KMS-11 (cell line): ENCODE measurements at regions not wholly inside any gene's neighbourhood (a gene's known extent, or its start where the extent isn't known, plus 50 kb on each side); places are given as distances from the start of the nearest gene placed in this dataset.

Experiments used
- H2AFZ ChIP-seq: fragments of 200-600 bp; sonication (generic); 2 replicates; pipeline ENCODE4 v1.6.1; 2016; ENCODE audit warnings: antibody characterized with exemption, mixed run types, low read depth
- H3K27ac ChIP-seq: fragments of 200-600 bp; sonication (generic); 2 replicates; pipeline ENCODE4 v1.6.1; 2016; ENCODE audit warnings: mild to moderate bottlenecking, mixed run types
- H3K27me3 ChIP-seq: fragments of 200-600 bp; sonication (generic); 2 replicates; pipeline ENCODE4 v1.6.1; 2017; ENCODE audit warnings: mild to moderate bottlenecking, low read depth, mixed run types, moderate library complexity; ENCODE audit not compliant: insufficient read depth
- H3K36me3 ChIP-seq: fragments of 200-600 bp; sonication (generic); 2 replicates; pipeline ENCODE4 v1.6.1; 2017; ENCODE audit warnings: mild to moderate bottlenecking, mixed run types; ENCODE audit not compliant: insufficient read depth
- H3K4me1 ChIP-seq: fragments of 200-600 bp; sonication (generic); 2 replicates; pipeline ENCODE4 v1.6.1; 2016; ENCODE audit warnings: mild to moderate bottlenecking, low read depth, mixed run types; ENCODE audit not compliant: poor library complexity, severe bottlenecking
- H3K4me2 ChIP-seq: fragments of 200-600 bp; sonication (generic); 2 replicates; pipeline ENCODE4 v1.7.0; 2016; ENCODE audit warnings: mild to moderate bottlenecking, mixed run types
- H3K4me3 ChIP-seq: fragments of 200-600 bp; sonication (generic); IDR thresholded peaks from 2 replicates; pipeline ENCODE4 v1.6.1; 2017; ENCODE audit warnings: low read depth, low read length, mixed read lengths; ENCODE audit not compliant: insufficient read depth
- H3K79me2 ChIP-seq: fragments of 200-600 bp; sonication (generic); 2 replicates; pipeline ENCODE4 v1.6.1; 2016; ENCODE audit warnings: low read depth, mixed run types; ENCODE audit not compliant: insufficient read depth
- H3K9ac ChIP-seq: fragments of 200-600 bp; sonication (generic); 2 replicates; pipeline ENCODE4 v1.6.1; 2016; ENCODE audit warnings: mild to moderate bottlenecking, mixed run types
- H4K20me1 ChIP-seq: fragments of 200-600 bp; sonication (generic); 2 replicates; pipeline ENCODE4 v1.6.1; 2016; ENCODE audit warnings: mild to moderate bottlenecking, mixed run types; ENCODE audit not compliant: insufficient read depth
- TF ChIP-seq, protein P1 (sequence below): fragments of 200-600 bp; sonication (generic); conservative IDR thresholded peaks from 2 replicates; pipeline ENCODE4 v1.6.1; 2017; ENCODE audit warnings: low read depth, mild to moderate bottlenecking, antibody characterized with exemption, low read length, moderate library complexity, mixed read lengths

DNA sequence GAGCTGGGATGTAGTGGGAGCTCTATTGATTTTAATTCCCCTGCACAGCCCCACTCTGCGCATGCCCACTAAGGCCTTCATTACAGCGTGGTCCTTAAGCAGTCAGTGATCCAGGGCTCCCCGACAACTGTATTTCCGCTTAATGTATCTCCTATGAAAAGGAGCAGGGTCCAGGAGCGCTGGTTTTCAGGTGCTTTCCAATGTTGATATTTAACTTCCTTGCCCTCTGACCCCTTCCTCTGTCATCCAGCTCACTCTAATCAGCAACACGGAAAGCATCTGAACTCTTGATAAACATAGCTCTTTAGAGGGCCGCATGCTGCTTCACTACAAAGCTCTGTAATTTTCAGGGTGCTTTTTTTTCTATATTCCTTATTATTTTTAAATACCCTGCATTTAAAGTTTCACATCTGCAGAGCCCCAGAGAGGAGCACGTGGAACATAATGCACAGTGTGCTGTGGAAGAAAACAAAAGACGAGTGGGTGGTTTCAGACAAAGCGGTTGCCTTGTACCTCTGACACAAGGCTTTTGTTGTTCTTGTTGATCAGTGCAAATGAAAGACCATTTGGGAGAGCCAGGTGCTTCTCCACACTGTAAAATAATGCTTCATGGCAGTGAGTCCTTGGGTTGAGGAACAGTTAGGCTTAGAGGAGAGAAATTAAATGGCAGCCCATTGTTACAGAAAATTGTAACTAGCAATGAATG is 465.9 kb upstream of the CELF2 start:
- no peaks in the 10 kb centered on the region for H3K27me3 ChIP-seq
- no peak overlapping the region for H3K9ac ChIP-seq

DNA sequence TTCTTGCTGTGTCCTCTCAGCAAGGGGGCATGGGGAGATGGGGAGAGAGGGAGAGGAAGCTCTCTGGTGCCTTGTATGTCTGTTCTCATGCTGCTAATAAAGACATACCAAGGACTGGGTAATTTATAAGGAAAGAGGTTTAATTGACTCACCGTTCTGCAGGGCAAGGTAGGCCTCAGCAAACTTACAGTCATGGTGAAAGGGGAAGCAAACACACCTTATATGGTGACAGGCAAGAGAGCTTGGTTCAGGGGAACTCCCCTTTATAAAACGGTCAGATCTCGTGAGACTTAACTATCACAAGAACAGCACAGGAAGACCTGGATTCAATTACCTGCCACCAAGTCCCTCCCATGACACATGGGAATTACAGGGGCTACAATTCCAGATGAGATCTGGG is 464.7 kb upstream of the CELF2 start:
- TF ChIP-seq, protein P1, sequence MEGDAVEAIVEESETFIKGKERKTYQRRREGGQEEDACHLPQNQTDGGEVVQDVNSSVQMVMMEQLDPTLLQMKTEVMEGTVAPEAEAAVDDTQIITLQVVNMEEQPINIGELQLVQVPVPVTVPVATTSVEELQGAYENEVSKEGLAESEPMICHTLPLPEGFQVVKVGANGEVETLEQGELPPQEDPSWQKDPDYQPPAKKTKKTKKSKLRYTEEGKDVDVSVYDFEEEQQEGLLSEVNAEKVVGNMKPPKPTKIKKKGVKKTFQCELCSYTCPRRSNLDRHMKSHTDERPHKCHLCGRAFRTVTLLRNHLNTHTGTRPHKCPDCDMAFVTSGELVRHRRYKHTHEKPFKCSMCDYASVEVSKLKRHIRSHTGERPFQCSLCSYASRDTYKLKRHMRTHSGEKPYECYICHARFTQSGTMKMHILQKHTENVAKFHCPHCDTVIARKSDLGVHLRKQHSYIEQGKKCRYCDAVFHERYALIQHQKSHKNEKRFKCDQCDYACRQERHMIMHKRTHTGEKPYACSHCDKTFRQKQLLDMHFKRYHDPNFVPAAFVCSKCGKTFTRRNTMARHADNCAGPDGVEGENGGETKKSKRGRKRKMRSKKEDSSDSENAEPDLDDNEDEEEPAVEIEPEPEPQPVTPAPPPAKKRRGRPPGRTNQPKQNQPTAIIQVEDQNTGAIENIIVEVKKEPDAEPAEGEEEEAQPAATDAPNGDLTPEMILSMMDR: no peak
- Histone ChIP-seq H3K4me2 (no peak overlapping the region), H3K79me2 (no peaks in the 10 kb centered on the region), H2AFZ (no peak overlapping the region), H3K27ac (no peak overlapping the region), H3K4me3 (no peak overlapping the region), H3K4me1 (no peaks in the 10 kb centered on the region), H4K20me1 (no peaks in the 10 kb centered on the region), H3K36me3 (no peaks in the 10 kb centered on the region), H3K27me3 (no peaks in the 10 kb centered on the region), H3K9ac (no peak overlapping the region)

More for the DNA sequence above, 465.9 kb upstream of the CELF2 start:
- H3K4me3 ChIP-seq: no peak overlapping the region
- H3K4me2 ChIP-seq: no peak overlapping the region
- no peaks in the 10 kb centered on the region for H3K36me3 ChIP-seq
- no peak overlapping the region for H2AFZ ChIP-seq
- H3K79me2 ChIP-seq: no peaks in the 10 kb centered on the region
- H4K20me1 ChIP-seq: no peaks in the 10 kb centered on the region
- H3K4me1 ChIP-seq: no peaks in the 10 kb centered on the region
- H3K27ac ChIP-seq: no peak overlapping the region
- TF ChIP-seq, protein P1: no peak

DNA sequence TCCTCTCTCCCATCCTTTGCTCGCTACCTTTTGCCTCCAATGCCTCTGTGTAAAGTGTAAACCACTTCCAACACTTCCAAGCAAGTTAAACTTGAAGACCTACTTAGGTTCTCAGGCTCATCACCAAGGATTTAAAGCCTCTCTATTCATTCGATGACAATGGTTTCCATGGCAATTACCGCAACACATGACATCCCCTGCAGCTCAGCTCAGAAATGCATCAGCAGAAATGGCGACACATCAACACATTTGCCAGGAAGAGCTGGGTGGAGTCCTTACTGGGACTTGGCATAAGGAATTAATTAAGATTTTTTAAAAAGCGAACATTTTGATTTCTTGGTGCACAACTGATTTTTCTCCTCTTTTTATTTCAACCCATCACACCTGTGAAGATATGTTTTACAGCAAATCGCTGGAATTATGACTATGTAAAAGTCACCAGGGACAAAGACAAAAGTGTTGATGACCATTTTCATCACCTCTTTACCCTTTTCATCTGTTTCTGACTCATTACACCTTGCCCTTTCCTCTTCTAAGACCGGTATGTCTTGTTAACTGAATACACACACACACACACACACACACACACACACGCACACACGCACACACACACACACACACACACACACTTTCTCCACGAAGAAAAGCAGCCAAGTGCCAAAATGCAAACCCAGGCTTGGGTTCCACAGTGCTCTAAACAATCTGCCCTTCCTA is 453.4 kb upstream of the CELF2 start:
- Histone ChIP-seq H3K27ac (no peak overlapping the region), H3K4me3 (no peak overlapping the region), H3K4me1 (no peaks in the 10 kb centered on the region), H3K27me3 (no peaks in the 10 kb centered on the region), H3K9ac (no peak overlapping the region), H3K4me2 (no peak overlapping the region), H3K36me3 (no peaks in the 10 kb centered on the region), H3K79me2 (no peaks in the 10 kb centered on the region), H2AFZ (no peak overlapping the region), H4K20me1 (no peaks in the 10 kb centered on the region)
- TF ChIP-seq, protein P1: no peak

DNA sequence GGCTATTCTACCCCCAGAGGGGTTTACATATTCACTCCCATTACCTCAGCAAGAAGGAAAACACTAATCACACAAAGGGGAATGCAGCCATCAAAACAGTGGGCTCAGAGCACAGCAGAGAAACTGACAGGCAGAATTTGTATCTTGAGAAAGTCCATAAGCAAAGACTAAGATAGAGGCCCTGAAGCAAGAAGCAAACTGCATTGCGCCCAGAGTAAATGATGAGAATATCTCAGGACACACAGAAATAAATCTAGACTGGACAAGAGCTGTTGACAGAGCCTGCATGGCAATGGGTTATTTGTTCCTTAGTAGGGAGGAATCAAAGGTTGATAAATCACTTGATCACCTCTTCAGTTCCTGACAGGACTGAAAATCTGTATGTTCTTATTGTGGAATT is 440.7 kb upstream of the CELF2 start:
- Histone ChIP-seq H3K27ac (no peak overlapping the region), H3K4me1 (no peaks in the 10 kb centered on the region)

More for the DNA sequence above, 440.7 kb upstream of the CELF2 start:
- Histone ChIP-seq H3K27me3 (no peaks in the 10 kb centered on the region), H3K4me3 (no peak overlapping the region), H2AFZ (no peak overlapping the region), H3K9ac (no peak overlapping the region), H3K36me3 (no peaks in the 10 kb centered on the region), H3K4me2 (no peak overlapping the region), H3K79me2 (no peaks in the 10 kb centered on the region), H4K20me1 (no peaks in the 10 kb centered on the region)
- TF ChIP-seq, protein P1: no peak
